ENCODE measurements at regions not wholly inside any gene's neighbourhood (a gene's known extent, or its start where the extent isn't known, plus 50 kb on each side); places are given as distances from the start of the nearest gene placed in this dataset.

DNA sequence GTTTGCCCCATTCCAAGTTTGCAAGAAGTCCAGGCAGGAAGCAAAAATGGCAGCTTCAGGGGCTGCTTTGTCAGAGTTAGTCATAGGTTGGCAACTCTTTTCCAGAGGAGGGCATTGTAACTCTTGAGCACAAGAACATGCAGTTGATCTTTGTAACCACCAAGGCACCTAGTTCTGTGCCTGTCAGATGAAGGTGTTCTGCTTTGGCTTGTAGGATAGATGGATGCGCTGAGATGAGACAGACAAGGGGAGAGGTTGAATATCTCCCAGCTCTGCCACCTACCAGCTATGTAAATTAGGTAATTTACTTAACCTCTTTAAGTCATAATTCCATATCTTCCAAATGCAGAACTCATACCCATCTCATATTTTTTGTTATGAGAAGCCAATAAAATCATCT lies 89.3 kb downstream of the ZNF648 start:
- TF ChIP-seq RAD21 (IDR thresholded peaks at IDR 0.05; ENCODE audit: low read depth): no peak
- TF ChIP-seq, protein P1, sequence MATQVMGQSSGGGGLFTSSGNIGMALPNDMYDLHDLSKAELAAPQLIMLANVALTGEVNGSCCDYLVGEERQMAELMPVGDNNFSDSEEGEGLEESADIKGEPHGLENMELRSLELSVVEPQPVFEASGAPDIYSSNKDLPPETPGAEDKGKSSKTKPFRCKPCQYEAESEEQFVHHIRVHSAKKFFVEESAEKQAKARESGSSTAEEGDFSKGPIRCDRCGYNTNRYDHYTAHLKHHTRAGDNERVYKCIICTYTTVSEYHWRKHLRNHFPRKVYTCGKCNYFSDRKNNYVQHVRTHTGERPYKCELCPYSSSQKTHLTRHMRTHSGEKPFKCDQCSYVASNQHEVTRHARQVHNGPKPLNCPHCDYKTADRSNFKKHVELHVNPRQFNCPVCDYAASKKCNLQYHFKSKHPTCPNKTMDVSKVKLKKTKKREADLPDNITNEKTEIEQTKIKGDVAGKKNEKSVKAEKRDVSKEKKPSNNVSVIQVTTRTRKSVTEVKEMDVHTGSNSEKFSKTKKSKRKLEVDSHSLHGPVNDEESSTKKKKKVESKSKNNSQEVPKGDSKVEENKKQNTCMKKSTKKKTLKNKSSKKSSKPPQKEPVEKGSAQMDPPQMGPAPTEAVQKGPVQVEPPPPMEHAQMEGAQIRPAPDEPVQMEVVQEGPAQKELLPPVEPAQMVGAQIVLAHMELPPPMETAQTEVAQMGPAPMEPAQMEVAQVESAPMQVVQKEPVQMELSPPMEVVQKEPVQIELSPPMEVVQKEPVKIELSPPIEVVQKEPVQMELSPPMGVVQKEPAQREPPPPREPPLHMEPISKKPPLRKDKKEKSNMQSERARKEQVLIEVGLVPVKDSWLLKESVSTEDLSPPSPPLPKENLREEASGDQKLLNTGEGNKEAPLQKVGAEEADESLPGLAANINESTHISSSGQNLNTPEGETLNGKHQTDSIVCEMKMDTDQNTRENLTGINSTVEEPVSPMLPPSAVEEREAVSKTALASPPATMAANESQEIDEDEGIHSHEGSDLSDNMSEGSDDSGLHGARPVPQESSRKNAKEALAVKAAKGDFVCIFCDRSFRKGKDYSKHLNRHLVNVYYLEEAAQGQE (IDR thresholded peaks at IDR 0.05; ENCODE audit: low read depth): no peak
- no peak for TF ChIP-seq NFIC (IDR thresholded peaks at IDR 0.05)
- no peak for TF ChIP-seq CREB1 (IDR thresholded peaks at IDR 0.05; ENCODE audit: low read depth)
- TF ChIP-seq TAF1 (IDR thresholded peaks at IDR 0.05; ENCODE audit: low read depth): no peak
- TF ChIP-seq TCF12 (IDR thresholded peaks at IDR 0.05; ENCODE audit: low read depth): no peak
- no peak for TF ChIP-seq CEBPB (IDR thresholded peaks at IDR 0.05)
- no peak for TF ChIP-seq YY1 (IDR thresholded peaks at IDR 0.05; ENCODE audit: low read depth)

Data from Ishikawa (cell line).